Activated naive CD4-positive, alpha-beta T cell treated with anti-CD3 and anti-CD28 coated beads, Interleukin-2, amount 50 U/mL, for 72 hours (primary cell): ENCODE measurements at regions not wholly inside any gene's neighbourhood (a gene's known extent, or its start where the extent isn't known, plus 50 kb on each side); places are given as distances from the start of the nearest gene placed in this dataset.

Source experiments
- ATAC-seq, 2 donors: fragments of 150-1000 bp; cut with Tn5 transposase; 2 replicates each; pipeline ENCODE4 v1.10.0; 2021; ENCODE audit warnings: mild to moderate bottlenecking in 2 of 2, moderate library complexity in 2 of 2
- DNase-seq, 2 donors: peaks; one replicate each; pipeline ENCODE4 v3.0.0; 2021 to 2022; ENCODE audit warnings: low spot score in 2 of 2
- H3K27ac Mint-ChIP-seq, 2 donors: one replicate each; pipeline ENCODE4 v1.8.0; 2022; ENCODE audit warnings: mild to moderate bottlenecking in 2 of 2, mixed read lengths in 2 of 2
- H3K36me3 Mint-ChIP-seq, 2 donors: one replicate each; pipeline ENCODE4 v1.8.0; 2022; ENCODE audit warnings: mixed read lengths in 2 of 2
- H3K9me3 Mint-ChIP-seq, 2 donors: one replicate each; pipeline ENCODE4 v1.8.0; 2022; ENCODE audit warnings: mixed read lengths in 2 of 2

GRCh38 chr10:6305401-6306321 is 102.9 kb downstream of the PFKFB3 start:
- DNase-seq (no peak), ATAC-seq (no peak)
- H3K9me3 Mint-ChIP-seq: peaks cover 2 to 11% of the 10 kb centered on the region in 2 donors
- no peak overlapping the region for H3K27ac Mint-ChIP-seq
- H3K36me3 Mint-ChIP-seq: peaks cover 0 to 52% of the 10 kb centered on the region in 2 donors

DNA sequence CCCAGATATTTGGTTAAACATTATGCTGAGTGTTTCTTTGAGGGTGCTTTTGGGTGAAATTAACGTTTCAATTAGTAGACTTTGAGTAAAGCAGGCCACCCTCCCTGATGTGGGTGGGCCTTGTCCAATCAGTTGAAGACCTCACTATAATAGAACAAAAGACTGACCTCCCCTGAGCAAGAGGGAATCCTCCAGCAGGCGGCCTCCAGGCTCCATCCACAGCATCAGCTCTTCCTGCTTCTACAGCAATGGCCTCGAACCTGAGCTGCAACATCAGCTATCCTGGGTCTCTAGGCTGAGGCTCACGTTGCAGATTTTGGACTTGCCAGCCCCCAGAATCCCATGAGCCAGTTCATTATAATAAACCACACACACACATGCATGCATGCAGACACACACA is 104.2 kb downstream of the PFKFB3 start:
- H3K36me3 Mint-ChIP-seq: peaks cover 0 to 39% of the 10 kb centered on the region in 2 donors
- no peak for ATAC-seq
- H3K27ac Mint-ChIP-seq: no peak overlapping the region
- peaks cover 0 to 7% of the 10 kb centered on the region in 2 donors for H3K9me3 Mint-ChIP-seq
- DNase-seq: no peak

DNA sequence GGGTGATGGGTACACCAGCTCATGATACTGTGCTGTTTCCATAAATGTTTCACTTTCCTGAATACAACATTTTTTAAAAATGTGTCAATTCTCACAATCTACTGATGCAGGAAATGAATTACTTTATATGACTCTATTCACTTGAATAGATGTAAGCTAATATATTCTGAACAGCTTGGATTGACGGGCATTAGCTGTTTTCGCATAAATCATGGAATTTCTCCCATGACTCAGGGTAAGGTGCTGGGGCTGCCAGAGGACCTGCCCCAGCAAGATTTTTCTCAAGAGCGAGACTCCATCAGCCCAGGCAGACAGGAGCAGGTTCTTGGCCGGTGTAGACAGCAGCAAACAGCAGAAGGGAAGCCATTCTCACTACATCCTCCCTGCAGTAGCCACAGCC is 107.1 kb downstream of the PFKFB3 start:
- H3K9me3 Mint-ChIP-seq: peaks cover 0 to 4% of the 10 kb centered on the region in 2 donors

GRCh38 chr10:6310977-6311376 is 108.2 kb downstream of the PFKFB3 start:
- Mint-ChIP-seq H3K9me3 (peaks cover 0 to 2% of the 10 kb centered on the region in 2 donors), H3K36me3 (peaks cover 0 to 27% of the 10 kb centered on the region in 2 donors), H3K27ac (peak overlapping the region in 1 of 2 donors; percentile 50)
- ATAC-seq (peak; percentile 71 to 79), DNase-seq (no peak)

More for the DNA sequence above, 107.1 kb downstream of the PFKFB3 start:
- Mint-ChIP-seq H3K36me3 (peaks cover 0 to 32% of the 10 kb centered on the region in 2 donors), H3K27ac (no peak overlapping the region)
- ATAC-seq (no peak), DNase-seq (no peak)

- peaks cover 0 to 23% of the 10 kb centered on the region in 2 donors for H3K36me3 Mint-ChIP-seq
- ATAC-seq (no peak), DNase-seq (no peak)
- no peaks in the 10 kb centered on the region for H3K9me3 Mint-ChIP-seq
- H3K27ac Mint-ChIP-seq: peak overlapping the region in 1 of 2 donors; percentile 50
Observed at GRCh38 chr10:6311700-6312330, 109.1 kb downstream of the PFKFB3 start.

GRCh38 chr10:6312636-6313035 is 109.9 kb downstream of the PFKFB3 start:
- H3K36me3 Mint-ChIP-seq: peaks cover 0 to 21% of the 10 kb centered on the region in 2 donors
- ATAC-seq: no peak
- no peak for DNase-seq
- H3K27ac Mint-ChIP-seq: no peak overlapping the region
- no peaks in the 10 kb centered on the region for H3K9me3 Mint-ChIP-seq

DNA sequence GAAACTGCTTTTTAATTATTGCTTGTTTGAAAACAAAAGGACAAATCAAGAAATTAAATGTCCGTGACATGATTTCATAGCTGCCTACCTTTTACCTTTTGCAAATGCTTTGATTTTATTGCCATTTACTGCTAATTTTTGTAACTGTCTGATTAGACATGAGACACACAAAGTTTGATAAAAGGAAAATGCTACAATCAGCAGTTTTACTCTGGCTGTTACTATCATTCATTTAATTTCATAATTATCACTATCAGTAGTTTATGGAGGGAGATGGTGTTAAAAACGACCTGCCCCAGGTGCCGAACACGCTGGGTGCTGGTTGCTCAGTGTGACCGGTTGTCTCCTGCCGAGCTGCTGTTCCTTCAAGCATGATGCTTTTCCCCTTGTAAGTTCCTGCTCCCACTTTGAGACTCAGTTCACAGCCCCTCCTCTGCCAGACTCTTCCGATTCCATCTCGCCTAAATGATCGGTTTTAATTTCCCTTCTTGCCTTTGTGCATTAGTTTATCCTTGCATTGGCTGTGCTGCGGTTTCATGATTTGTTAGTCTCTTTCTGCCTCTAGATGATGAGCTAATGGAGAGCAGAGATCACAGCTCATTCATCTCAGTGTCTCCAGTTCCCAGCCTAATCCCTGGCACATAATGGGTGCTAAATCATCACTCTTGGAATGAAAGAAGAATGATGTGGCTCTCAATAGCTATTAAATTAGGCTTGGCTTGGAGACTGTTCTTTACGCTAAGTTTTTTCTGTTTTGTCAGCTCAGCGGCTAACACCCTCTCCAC is 110.6 kb downstream of the PFKFB3 start:
- H3K9me3 Mint-ChIP-seq: no peaks in the 10 kb centered on the region
- H3K27ac Mint-ChIP-seq: no peak overlapping the region
- no peak for ATAC-seq
- peaks cover 0 to 16% of the 10 kb centered on the region in 2 donors for H3K36me3 Mint-ChIP-seq
- no peak for DNase-seq

- Mint-ChIP-seq H3K9me3 (no peaks in the 10 kb centered on the region), H3K36me3 (peaks cover 0 to 16% of the 10 kb centered on the region in 2 donors), H3K27ac (no peak overlapping the region)
- DNase-seq (no peak), ATAC-seq (no peak)
Observed at GRCh38 chr10:6314620-6315205, 112.0 kb downstream of the PFKFB3 start.

DNA sequence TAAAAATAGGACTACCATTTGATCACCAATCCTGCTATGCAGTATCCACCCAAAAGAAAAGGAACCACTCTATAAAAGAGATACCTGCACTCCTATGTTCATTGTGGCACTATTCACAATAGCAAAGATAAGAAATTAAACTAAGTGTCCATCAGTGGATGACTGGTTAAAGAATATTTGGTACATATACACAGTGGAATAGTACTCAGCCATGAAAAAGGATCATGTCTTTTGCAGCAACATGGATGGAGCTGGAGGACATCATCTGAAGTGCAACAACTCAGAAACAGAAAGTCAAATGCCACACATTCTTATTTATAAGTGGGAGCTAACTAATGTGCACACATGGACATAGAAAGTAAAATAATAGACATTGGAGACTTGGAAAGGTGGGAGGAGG is 116.4 kb downstream of the PFKFB3 start:
- Mint-ChIP-seq H3K27ac (no peak overlapping the region), H3K36me3 (peaks cover 0 to 16% of the 10 kb centered on the region in 2 donors), H3K9me3 (no peaks in the 10 kb centered on the region)
- ATAC-seq (no peak), DNase-seq (no peak)

DNA sequence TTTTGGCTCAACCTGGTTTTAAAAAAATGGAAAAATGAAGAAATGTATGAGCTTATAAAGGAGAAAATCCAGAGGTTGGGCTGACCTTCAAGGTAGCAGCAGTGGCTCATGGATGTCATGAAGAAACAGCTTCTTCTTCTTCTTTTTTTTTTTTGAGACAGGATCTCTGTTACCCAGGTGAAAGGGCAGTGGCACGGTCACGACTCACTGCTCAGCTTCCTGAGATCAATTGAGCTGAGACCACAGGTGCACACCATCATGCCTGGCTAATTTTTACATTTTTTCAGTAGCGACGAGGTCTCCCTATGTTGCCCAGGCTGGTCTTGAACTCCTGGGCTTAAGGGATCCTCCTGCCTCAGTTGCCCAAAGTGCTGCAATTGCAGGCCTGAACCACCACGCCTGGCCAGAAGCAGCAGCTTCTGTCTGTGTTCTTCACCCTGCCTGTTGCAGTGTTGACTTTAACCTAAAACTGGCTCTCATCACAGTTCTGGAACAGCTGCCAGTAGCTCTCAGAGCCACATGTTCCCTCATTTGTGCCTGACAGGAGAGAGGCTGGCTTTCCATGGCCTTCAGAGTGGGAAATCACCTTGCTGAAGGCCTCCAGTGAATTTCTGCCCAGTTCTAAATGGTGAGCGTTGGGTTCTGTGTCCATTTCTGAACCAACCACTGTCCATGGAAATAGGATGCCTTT is 117.7 kb downstream of the PFKFB3 start:
- DNase-seq: no peak
- ATAC-seq: peak; percentile 46 to 71
- no peaks in the 10 kb centered on the region for H3K9me3 Mint-ChIP-seq
- H3K36me3 Mint-ChIP-seq: peaks cover 0 to 16% of the 10 kb centered on the region in 2 donors
- H3K27ac Mint-ChIP-seq: no peak overlapping the region

GRCh38 chr10:6321880-6322279 is 119.1 kb downstream of the PFKFB3 start:
- Mint-ChIP-seq H3K36me3 (peaks cover 0 to 16% of the 10 kb centered on the region in 2 donors), H3K27ac (no peak overlapping the region), H3K9me3 (no peaks in the 10 kb centered on the region)
- DNase-seq: no peak
- ATAC-seq: no peak

DNA sequence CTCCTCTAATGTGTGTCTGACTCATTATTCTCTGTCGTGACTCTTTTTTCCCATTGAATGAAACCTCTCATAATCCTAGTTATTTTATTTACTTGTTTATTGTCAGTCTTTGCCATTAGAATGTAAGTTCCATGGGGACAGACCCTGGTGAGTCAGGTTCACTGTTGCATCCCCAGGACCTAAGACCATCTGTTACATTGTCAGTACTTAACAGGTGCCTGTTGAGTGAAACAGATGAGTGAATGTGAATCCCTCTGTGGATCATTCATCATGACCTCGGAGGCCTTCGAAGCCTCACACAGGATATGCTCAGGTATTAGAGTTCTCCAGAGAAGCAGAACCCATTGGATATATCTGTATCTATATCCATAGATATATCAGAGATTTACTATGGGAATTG is 120.1 kb downstream of the PFKFB3 start:
- ATAC-seq (peak in 1 of 2 donors; percentile 52), DNase-seq (no peak)
- Mint-ChIP-seq H3K9me3 (no peaks in the 10 kb centered on the region), H3K27ac (no peak overlapping the region), H3K36me3 (peaks cover 0 to 15% of the 10 kb centered on the region in 2 donors)

- Mint-ChIP-seq H3K9me3 (peaks cover 7 to 10% of the 10 kb centered on the region in 2 donors), H3K36me3 (peaks cover 12 to 46% of the 10 kb centered on the region in 2 donors), H3K27ac (no peak overlapping the region)
- DNase-seq (no peak), ATAC-seq (no peak)
Observed at GRCh38 chr10:6327961-6328698, 125.4 kb downstream of the PFKFB3 start.

- Mint-ChIP-seq H3K27ac (no peak overlapping the region), H3K36me3 (peaks cover 17 to 54% of the 10 kb centered on the region in 2 donors), H3K9me3 (peaks cover 12 to 16% of the 10 kb centered on the region in 2 donors)
- DNase-seq (no peak), ATAC-seq (no peak)
Observed at GRCh38 chr10:6328699-6329423, 126.1 kb downstream of the PFKFB3 start.

DNA sequence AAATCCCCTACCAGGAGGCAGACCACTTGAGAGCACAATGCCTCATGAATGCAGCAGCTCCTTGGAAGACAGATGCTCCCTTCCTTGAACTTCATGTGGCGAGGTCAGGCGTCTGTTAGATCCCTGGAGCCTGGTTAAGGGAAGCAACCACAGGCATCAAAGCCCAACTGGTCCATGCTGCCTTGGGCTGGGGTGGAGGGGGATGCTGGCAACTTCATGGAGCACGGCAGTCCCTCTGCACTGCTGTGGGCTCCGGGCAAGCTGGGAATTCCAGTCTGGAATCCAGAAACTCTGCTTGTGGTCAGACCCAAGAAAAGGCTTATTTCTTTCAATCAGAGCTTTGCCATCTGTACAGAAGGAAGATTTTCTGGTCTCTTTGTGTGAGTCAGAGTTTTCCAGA is 130.4 kb downstream of the PFKFB3 start:
- no peak for ATAC-seq
- peaks cover 17 to 53% of the 10 kb centered on the region in 2 donors for H3K36me3 Mint-ChIP-seq

More for the DNA sequence above, 130.4 kb downstream of the PFKFB3 start:
- no peak for DNase-seq
- Mint-ChIP-seq H3K27ac (peak overlapping the region in 1 of 2 donors; percentile 90), H3K9me3 (peaks cover 12 to 22% of the 10 kb centered on the region in 2 donors)
